ENCODE measurements at regions not wholly inside any gene's neighbourhood (a gene's known extent, or its start where the extent isn't known, plus 50 kb on each side); places are given as distances from the start of the nearest gene placed in this dataset.

DNA sequence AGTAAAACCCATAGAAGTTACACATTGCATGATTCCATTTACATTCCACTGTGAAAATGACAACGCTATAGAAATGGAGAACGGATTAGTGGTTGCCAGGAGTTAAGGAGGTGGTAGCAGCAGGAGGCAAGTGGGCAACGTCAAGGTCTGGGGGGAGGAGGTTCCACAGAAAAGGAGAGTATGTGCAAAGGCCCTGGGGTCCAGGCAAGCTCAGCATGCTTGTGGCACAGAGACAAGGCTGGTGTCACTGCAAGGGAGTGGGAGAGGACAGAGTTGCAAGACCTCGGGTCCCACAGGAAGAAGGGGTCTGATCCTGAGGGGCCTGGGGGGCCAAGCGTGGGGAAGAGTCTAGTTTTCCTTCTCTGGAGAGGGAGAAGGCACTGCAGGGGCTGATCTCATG is 240.8 kb downstream of the MN1 start:
- H3K36me3 Mint-ChIP-seq = no peaks in the 10 kb centered on the region
- H3K27ac Mint-ChIP-seq = no peak overlapping the region
- no peak overlapping the region for H3K4me3 Mint-ChIP-seq
- no peaks in the 10 kb centered on the region for H3K9me3 Mint-ChIP-seq (ENCODE audit: low read depth)
- H3K27me3 Mint-ChIP-seq = peaks cover 7% of the 10 kb centered on the region
- H3K4me1 Mint-ChIP-seq (ENCODE audit: low read depth) = no peaks in the 10 kb centered on the region

DNA sequence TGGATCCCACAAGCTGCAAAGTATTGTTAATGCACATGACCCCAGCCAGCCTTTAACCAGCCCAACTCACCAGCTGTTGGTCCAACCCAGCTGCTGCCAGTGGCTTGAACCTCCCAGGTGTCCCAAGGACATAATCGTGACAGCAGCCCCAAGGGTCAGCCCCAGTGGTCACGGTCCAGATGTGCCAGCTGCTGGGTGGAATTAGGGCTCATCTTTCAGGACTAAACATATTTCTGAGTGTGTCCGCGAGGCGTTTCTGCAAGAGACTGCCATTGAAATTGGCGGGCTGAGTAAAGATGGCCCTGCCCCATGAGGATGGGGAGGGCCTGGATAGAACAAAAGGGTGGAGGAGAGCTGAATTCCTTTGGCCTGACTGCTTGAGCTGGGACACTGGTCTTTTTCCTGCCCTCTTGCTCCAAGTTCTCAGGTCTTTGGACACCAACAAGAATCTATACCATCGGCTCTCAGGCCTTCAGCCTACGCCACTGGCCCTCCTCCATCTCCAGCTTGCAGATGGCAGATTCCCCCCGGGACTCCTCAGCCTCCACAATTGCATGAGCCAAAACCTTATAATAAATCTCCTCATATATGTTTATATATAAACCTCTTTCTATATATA is 240.2 kb downstream of the MN1 start:
- no peaks in the 10 kb centered on the region for H3K9me3 Mint-ChIP-seq (ENCODE audit: low read depth)
- H3K4me1 Mint-ChIP-seq (ENCODE audit: low read depth) = no peaks in the 10 kb centered on the region
- H3K27ac Mint-ChIP-seq = no peak overlapping the region
- no peaks in the 10 kb centered on the region for H3K36me3 Mint-ChIP-seq
- peaks cover 7% of the 10 kb centered on the region for H3K27me3 Mint-ChIP-seq
- H3K4me3 Mint-ChIP-seq = no peak overlapping the region

DNA sequence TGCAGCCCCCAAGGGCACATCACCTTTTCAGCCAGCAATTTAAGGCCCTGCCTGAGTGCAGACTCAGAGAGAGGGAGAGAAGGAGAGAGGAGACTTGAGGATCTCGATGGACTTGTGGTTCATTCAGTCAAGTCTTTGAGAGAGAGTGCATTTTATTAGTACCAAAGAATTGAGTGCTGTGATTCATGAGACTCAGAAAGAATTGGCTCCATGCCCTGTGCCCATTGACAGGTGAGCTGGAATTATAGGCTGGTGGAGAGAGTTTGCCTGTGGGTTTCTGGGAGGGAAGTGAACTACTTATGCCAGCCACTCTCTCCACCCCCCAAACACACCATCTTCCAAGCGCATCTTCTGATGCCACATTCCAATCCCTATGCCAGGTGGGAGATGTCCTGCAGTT is 236.8 kb downstream of the MN1 start:
- Mint-ChIP-seq H3K27ac (no peak overlapping the region), H3K4me1 (ENCODE audit: low read depth) (no peaks in the 10 kb centered on the region)

DNA sequence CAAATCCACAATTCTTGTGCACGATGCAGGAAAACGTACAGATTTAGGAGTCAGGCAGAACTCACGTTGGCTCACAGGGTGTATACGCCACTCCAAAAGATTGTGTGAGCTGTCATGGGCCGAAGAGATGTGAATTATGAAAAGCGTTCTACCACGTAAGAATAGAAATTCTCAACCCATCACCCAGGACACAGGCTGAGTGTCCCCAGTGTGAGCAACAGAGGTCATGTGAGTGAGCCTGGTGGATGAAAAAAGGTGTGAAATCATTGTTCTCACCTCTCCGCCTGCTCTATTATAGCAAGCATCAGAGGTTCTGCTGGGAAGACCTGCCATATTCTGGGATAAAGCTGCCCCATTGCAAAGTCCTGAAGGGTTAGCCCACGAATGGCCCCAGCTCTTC is 235.0 kb downstream of the MN1 start:
- no peak overlapping the region for H3K27ac Mint-ChIP-seq
- H3K9me3 Mint-ChIP-seq (ENCODE audit: low read depth) = no peaks in the 10 kb centered on the region
- H3K36me3 Mint-ChIP-seq = no peaks in the 10 kb centered on the region
- H3K27me3 Mint-ChIP-seq = peaks cover 15% of the 10 kb centered on the region
- no peaks in the 10 kb centered on the region for H3K4me1 Mint-ChIP-seq (ENCODE audit: low read depth)
- H3K4me3 Mint-ChIP-seq = no peak overlapping the region

More for the DNA sequence above, 236.8 kb downstream of the MN1 start:
- Mint-ChIP-seq H3K27me3 (peaks cover 7% of the 10 kb centered on the region), H3K4me3 (no peak overlapping the region), H3K36me3 (no peaks in the 10 kb centered on the region), H3K9me3 (ENCODE audit: low read depth) (no peaks in the 10 kb centered on the region)

DNA sequence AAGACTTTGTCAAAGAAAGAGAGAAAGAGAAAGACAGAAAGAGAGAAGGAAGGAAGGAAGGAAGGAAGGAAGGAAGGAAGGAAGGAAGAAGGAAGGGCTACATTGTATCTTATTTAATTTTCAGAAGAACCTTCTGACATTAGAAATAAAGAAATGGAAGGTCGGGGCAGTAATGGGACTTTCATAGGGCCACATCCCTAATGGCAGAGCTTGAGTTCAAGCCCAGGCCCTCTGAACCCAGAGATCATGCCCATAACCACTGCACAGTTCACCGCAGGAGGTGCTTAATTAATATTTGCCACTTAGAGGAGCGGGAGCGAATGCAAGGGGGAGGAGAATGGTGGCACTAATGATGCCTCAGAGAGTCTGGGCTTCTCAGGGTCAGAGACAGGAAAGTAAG is 233.3 kb downstream of the MN1 start:
- Mint-ChIP-seq H3K36me3 (no peaks in the 10 kb centered on the region), H3K9me3 (ENCODE audit: low read depth) (no peaks in the 10 kb centered on the region), H3K4me3 (no peak overlapping the region), H3K27ac (no peak overlapping the region), H3K4me1 (ENCODE audit: low read depth) (no peaks in the 10 kb centered on the region), H3K27me3 (peaks cover 22% of the 10 kb centered on the region)

DNA sequence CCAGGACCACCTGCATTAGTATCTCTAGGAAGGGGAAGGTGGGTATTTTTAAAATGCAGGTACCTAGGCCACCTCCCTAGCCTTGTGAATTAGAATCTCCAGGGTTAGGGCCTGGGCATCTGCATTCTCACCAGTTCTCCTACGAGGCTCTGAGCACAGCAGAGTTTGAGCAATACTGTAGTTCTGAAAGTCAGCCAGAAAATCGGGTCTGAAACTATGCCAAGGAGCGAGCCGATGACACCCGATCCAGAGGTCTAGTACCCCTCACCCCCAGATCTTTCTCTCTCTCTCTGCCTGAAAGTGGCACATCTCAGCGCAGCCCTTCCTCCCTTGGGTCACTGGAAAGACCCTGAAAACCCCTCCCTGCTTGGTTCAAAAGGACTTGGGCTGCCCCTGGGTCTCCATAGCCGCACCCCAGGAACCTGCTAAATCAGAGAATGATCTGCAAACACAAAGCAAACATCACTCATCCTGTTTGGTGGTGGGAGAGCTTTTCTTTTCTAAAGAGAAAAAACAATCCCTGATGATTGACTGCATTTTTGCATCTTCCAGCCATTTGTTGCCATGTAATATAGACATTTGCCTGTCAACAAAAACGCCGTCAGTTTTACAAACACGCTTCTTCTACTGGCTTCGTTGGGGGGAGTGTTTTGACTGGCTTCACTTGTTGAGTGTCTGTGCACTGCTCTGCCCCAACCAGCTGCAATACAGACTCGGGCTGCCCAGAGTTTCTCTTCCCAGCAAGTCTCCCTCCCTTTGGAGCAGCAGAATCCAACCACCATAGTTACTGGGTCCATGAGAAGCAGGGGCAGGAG is 229.9 kb downstream of the MN1 start:
- no peaks in the 10 kb centered on the region for H3K36me3 Mint-ChIP-seq
- H3K27me3 Mint-ChIP-seq = peaks cover 27% of the 10 kb centered on the region
- H3K27ac Mint-ChIP-seq = no peak overlapping the region
- H3K4me3 Mint-ChIP-seq = no peak overlapping the region
- H3K4me1 Mint-ChIP-seq (ENCODE audit: low read depth) = no peaks in the 10 kb centered on the region
- no peaks in the 10 kb centered on the region for H3K9me3 Mint-ChIP-seq (ENCODE audit: low read depth)

DNA sequence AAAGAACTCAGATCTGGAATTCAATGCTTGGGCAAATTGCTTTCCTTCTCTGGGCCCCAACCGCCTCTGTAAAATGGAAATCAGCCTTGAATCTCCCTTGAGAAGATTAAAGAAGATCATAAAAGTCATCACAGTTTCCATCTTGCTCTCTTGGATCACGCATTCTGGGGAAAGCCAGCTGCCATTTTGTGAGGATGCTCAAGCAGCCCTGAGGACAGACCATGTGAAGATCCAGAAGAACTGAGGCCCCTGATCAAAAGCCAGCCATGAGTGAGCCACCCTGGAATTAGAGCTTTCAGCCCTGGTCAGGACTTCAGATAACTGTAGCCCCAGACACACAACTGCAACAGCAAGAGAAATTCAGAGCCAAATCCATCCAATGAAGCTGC is 229.3 kb downstream of the MN1 start:
- H3K27me3 Mint-ChIP-seq = peaks cover 27% of the 10 kb centered on the region
- no peaks in the 10 kb centered on the region for H3K36me3 Mint-ChIP-seq
- H3K27ac Mint-ChIP-seq = no peak overlapping the region
- H3K9me3 Mint-ChIP-seq (ENCODE audit: low read depth) = no peaks in the 10 kb centered on the region
- no peak overlapping the region for H3K4me3 Mint-ChIP-seq
- no peaks in the 10 kb centered on the region for H3K4me1 Mint-ChIP-seq (ENCODE audit: low read depth)

DNA sequence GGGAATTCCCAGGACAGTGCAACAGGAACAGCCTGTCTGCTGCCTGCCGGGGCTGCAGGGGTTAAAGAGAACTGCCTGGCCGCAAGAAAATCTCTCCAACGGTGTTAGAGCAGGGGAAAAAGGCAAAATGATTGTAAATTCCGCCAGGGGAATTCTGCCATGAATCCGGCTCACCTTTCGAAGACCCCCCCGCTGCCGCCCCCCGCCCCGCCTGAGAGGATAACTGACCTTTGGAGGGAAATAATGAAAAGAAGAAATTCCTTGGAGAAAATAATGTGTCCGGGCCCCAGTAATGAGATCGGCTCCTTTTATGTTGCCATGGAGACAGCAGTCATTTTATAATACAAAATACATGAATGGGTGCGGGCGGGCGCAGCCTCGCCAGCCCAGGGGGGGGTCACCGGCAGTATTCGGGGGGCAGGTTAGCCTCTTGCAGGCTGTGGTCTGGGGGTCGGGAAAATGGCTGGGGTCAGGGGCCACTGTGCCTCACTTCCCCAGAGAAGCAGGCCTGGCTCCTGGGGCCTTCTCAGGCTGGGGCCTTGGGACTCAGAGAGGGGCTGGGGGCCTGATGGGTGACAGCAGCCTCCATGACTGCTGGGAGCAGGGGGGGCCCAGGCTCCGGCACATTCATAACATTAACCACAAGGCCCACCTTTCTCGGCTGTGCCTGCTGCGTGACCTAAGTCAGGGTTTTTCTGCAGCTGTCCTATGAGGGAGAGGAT is 228.1 kb downstream of the MN1 start:
- H3K36me3 Mint-ChIP-seq = no peaks in the 10 kb centered on the region
- H3K27ac Mint-ChIP-seq = no peak overlapping the region
- H3K4me3 Mint-ChIP-seq = no peak overlapping the region
- no peaks in the 10 kb centered on the region for H3K9me3 Mint-ChIP-seq (ENCODE audit: low read depth)
- peaks cover 27% of the 10 kb centered on the region for H3K27me3 Mint-ChIP-seq
- no peaks in the 10 kb centered on the region for H3K4me1 Mint-ChIP-seq (ENCODE audit: low read depth)

DNA sequence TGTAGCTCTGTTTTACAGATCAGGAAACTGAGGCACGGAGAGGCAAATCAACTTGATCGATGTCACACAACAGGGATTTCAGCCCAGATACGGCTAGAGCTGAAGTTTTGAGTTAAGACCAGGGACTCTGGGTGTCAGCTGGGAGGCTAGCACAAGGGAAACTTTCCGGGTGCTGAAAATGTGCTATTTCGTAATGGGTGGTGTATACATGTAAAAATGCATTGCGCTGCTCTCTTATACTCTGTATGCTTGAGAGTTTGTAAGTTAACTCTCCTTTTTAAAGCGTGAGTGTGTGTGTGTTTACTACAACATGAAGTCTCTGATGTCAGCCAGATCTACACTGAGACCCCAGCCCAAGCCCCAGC is 227.6 kb downstream of the MN1 start:
- Mint-ChIP-seq H3K27ac (no peak overlapping the region), H3K27me3 (peaks cover 27% of the 10 kb centered on the region), H3K4me1 (ENCODE audit: low read depth) (no peaks in the 10 kb centered on the region), H3K4me3 (no peak overlapping the region), H3K9me3 (ENCODE audit: low read depth) (no peaks in the 10 kb centered on the region), H3K36me3 (no peaks in the 10 kb centered on the region)

DNA sequence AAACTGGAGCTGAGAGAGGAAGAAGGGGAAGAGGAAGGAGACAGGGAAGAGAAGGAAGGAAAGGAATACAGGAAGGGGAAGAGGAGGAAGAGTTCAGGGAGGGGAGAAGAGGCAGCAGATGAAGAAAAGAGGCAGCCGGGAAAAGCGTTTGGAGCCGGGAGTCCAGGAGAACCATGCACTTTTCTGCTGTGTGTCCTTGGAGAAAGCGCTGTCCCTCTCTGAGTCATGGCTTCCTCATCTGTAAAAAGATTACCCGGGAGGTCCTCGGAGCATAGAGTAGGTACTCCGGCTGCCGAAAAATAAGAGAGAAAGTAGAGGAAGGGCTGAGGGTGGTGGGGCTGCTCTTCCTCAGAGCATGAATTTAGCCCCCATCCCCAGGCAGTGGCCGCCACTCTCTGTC is 226.9 kb downstream of the MN1 start:
- Mint-ChIP-seq H3K27ac (no peak overlapping the region), H3K36me3 (no peaks in the 10 kb centered on the region), H3K27me3 (peaks cover 27% of the 10 kb centered on the region), H3K9me3 (ENCODE audit: low read depth) (no peaks in the 10 kb centered on the region), H3K4me3 (no peak overlapping the region), H3K4me1 (ENCODE audit: low read depth) (no peaks in the 10 kb centered on the region)

DNA sequence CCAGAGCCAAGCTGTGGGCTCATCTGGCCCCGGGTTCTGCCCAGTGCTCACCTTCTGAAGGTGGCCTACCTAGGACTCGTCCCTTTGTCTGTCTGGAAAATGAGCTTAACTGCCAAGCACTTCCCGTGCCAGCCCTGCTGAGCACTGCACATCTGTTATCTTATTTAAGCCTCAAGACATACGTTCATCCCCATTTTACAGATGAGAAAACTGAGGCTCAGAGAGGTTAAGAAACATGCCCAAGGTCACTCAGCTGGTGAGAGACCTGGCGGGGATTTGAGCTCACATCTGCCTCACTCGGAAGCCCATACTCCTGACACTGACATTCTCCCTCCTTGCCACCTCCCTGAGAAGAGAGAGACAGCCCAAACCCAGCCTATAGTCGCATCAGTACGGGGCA is 226.2 kb downstream of the MN1 start:
- H3K4me1 Mint-ChIP-seq (ENCODE audit: low read depth) = no peaks in the 10 kb centered on the region
- no peaks in the 10 kb centered on the region for H3K36me3 Mint-ChIP-seq
- no peak overlapping the region for H3K4me3 Mint-ChIP-seq
- H3K27me3 Mint-ChIP-seq = peaks cover 27% of the 10 kb centered on the region
- H3K9me3 Mint-ChIP-seq (ENCODE audit: low read depth) = no peaks in the 10 kb centered on the region
- H3K27ac Mint-ChIP-seq = no peak overlapping the region

DNA sequence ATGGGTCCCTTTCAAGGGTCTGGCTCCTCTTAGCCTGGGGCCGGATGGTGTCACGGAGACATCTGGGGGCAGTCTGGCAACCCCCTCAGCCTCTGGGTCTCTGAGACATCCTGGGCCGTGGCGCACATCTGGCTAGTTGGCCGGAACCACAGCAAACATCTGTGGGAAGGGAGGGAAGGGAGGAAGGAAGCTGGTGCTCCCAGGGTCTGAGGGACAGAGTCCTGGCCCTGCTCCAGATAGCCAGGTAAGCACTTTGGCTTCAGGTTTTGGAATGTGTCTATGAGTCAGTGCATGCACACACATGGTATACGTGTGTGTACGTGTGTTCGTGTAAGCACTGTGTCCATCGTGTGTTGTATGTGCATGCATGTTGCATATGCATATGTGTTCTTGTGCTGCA is 225.1 kb downstream of the MN1 start:
- Mint-ChIP-seq H3K9me3 (ENCODE audit: low read depth) (no peaks in the 10 kb centered on the region), H3K4me3 (no peak overlapping the region), H3K27ac (no peak overlapping the region), H3K36me3 (no peaks in the 10 kb centered on the region), H3K4me1 (ENCODE audit: low read depth) (no peaks in the 10 kb centered on the region), H3K27me3 (peaks cover 23% of the 10 kb centered on the region)

DNA sequence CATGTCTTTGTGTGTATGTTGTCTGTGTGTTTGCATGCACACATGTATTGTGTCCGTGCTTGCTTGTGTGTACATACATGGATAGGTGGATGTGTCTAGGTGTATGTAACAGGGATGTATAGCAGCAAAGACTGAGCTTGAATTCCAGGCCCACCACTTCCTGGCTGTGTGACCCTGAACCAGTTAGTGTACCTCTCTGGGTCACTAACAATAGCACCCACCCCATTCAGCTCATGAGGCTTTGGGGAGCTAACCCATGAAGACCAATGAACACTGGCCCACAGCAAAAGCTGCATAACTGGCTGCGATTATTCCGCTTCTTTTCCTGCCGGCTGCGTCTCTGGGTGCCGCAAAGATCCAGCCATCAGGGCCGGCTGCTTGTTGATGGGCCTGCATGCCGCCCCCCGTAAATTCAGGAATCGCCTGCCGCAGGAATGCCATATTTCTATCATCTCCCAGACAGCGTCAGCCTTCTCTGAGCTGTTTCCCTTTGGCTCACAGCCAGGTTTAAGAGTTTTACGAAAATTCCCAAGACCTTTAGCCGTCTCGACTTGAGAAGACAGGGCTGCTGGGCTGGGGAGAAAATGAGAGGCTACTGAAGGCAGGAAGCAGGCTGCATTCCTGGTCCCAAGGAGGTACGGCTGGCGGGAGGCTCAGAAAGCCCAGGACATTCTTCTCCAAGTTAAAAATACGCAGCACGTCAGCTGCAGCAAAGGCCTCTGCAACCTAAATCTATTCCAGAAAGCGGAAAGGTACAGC is 224.6 kb downstream of the MN1 start:
- Mint-ChIP-seq H3K27ac (no peak overlapping the region), H3K9me3 (ENCODE audit: low read depth) (no peaks in the 10 kb centered on the region), H3K27me3 (peaks cover 22% of the 10 kb centered on the region), H3K36me3 (no peaks in the 10 kb centered on the region), H3K4me1 (ENCODE audit: low read depth) (no peaks in the 10 kb centered on the region), H3K4me3 (no peak overlapping the region)

DNA sequence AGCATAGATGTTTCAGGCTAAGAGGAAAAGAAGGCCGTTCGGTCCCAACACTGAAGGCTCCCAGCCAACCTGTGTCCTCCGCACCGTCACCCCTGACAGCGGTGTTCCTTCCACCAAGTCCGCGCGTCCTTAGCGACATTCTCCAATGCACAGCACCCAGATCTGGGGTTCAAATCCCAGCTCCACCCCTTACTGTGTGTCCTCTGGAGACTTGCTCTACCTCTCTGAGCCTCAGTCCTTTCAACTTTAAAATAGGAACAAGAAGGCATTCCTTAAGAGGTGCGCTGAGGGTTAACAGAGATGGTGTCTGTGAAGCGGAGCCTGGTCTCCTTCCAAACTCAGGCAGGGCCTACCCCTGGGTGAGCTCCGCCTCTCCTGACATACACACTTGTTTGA is 224.0 kb downstream of the MN1 start:
- H3K27me3 Mint-ChIP-seq = peaks cover 16% of the 10 kb centered on the region
- no peaks in the 10 kb centered on the region for H3K36me3 Mint-ChIP-seq
- no peak overlapping the region for H3K27ac Mint-ChIP-seq
- H3K9me3 Mint-ChIP-seq (ENCODE audit: low read depth) = no peaks in the 10 kb centered on the region
- H3K4me3 Mint-ChIP-seq = no peak overlapping the region
- no peaks in the 10 kb centered on the region for H3K4me1 Mint-ChIP-seq (ENCODE audit: low read depth)
